ENCODE measurements at regions not wholly inside any gene's neighbourhood (a gene's known extent, or its start where the extent isn't known, plus 50 kb on each side); places are given as distances from the start of the nearest gene placed in this dataset.

DNA sequence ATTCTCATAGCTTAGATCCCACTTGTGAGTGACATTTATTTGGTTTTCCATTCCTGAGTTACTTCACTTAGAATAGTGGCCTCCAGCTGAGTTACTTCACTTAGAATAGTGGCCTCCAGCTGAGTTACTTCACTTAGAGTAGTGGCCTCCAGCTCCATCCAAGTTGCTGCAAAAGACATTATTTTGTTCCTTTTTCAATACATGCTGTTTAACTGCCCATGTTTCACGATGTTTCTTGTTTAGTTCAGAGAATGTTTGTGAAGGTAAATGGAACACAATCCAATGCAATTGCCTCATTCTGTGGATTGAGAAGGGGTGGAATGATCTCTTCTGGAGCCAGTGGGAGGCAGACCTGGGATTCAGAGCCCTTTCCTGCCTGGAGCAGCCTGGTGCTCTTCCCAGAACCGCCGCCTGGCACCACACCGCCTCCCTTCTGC, 273.5 kb upstream of the ATP5MC3 start:
- Histone ChIP-seq H3K9me3 (ENCODE audit: control insufficient read depth, insufficient read depth, low read length) (no peaks in the 10 kb centered on the region), H3K27ac (ENCODE audit: low read depth, low read length) (no peak overlapping the region), H3K4me3 (ENCODE audit: low read depth, low read length) (no peak overlapping the region), H3K27me3 (ENCODE audit: control insufficient read depth, insufficient read depth, low read length) (no peaks in the 10 kb centered on the region)
- TF ChIP-seq, protein P1, sequence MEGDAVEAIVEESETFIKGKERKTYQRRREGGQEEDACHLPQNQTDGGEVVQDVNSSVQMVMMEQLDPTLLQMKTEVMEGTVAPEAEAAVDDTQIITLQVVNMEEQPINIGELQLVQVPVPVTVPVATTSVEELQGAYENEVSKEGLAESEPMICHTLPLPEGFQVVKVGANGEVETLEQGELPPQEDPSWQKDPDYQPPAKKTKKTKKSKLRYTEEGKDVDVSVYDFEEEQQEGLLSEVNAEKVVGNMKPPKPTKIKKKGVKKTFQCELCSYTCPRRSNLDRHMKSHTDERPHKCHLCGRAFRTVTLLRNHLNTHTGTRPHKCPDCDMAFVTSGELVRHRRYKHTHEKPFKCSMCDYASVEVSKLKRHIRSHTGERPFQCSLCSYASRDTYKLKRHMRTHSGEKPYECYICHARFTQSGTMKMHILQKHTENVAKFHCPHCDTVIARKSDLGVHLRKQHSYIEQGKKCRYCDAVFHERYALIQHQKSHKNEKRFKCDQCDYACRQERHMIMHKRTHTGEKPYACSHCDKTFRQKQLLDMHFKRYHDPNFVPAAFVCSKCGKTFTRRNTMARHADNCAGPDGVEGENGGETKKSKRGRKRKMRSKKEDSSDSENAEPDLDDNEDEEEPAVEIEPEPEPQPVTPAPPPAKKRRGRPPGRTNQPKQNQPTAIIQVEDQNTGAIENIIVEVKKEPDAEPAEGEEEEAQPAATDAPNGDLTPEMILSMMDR (IDR thresholded peaks at IDR 0.05; ENCODE audit: low read depth, low read length) = no peak
- POLR2A ChIA-PET = no interaction called here
- CTCF ChIA-PET = no interaction called here
- no peak for DNase-seq (ENCODE audit: low read depth, low spot score)

DNA sequence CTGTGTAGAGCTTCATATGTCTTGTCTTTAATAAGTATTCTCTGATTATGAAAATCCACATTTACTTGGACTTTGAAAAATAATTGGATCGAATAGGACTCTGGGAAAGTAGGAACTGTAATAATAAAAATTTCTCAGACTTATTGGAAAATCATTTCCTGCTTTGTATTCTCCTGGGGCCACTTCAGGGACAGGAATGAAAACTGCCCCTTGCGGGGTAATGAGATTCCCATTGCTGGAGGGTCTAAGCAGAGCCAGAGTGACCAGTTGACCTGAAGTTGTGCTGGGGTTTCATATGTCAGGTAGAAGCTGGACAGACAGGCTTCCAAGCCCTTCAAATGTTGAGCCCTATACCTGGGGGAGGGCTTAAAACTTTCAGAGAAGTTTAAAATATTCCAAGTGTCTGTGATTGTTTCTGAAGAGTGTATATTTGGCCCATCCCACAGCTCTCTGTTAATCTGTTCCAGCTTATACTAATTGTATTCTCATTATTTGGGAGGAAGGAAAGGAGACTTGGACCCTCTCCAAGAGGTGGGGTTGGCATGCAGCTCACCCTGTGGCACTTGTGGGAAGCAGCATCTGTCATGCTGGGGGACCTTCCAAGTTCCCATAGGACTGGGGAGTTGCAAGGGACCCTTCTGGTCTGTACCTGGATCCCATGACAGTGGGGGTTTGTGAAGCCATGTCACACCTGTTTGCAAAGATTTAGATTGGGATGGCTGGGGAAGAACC, 268.7 kb upstream of the ATP5MC3 start:
- no peaks in the 10 kb centered on the region for H3K9me3 ChIP-seq (ENCODE audit: control insufficient read depth, insufficient read depth, low read length)
- no peak overlapping the region for H3K4me3 ChIP-seq (ENCODE audit: low read depth, low read length)
- POLR2A ChIA-PET = no interaction called here
- no peak overlapping the region for H3K27ac ChIP-seq (ENCODE audit: low read depth, low read length)
- TF ChIP-seq, protein P1 (IDR thresholded peaks at IDR 0.05; ENCODE audit: low read depth, low read length) = no peak
- no peaks in the 10 kb centered on the region for H3K27me3 ChIP-seq (ENCODE audit: control insufficient read depth, insufficient read depth, low read length)
- no peak for DNase-seq (ENCODE audit: low read depth, low spot score)
- CTCF ChIA-PET = no interaction called here

DNA sequence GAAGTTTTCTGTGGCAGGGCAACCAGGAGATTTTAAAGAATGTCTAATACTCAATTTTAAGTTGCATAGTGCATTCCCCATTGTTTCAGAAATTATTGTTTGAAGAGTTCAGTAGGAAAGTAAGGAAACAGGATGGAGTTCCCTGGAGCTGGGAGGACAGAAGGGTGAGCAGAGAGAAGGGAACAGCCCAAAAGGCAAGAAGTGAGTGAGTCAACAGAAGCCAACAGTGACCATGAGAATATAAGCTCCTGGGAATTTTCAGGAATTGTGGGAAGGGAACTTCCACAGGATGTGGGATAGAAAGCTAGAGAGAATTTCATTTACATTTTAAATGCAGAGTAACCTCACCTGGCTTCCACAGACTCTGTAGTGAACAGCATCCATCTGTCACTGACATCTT, 268.1 kb upstream of the ATP5MC3 start:
- no peak overlapping the region for H3K27ac ChIP-seq (ENCODE audit: low read depth, low read length)
- CTCF ChIA-PET = no interaction called here
- POLR2A ChIA-PET = no interaction called here
- H3K27me3 ChIP-seq (ENCODE audit: control insufficient read depth, insufficient read depth, low read length) = no peaks in the 10 kb centered on the region
- no peaks in the 10 kb centered on the region for H3K9me3 ChIP-seq (ENCODE audit: control insufficient read depth, insufficient read depth, low read length)
- TF ChIP-seq, protein P1 (IDR thresholded peaks at IDR 0.05; ENCODE audit: low read depth, low read length) = no peak
- H3K4me3 ChIP-seq (ENCODE audit: low read depth, low read length) = no peak overlapping the region
- no peak for DNase-seq (ENCODE audit: low read depth, low spot score)

DNA sequence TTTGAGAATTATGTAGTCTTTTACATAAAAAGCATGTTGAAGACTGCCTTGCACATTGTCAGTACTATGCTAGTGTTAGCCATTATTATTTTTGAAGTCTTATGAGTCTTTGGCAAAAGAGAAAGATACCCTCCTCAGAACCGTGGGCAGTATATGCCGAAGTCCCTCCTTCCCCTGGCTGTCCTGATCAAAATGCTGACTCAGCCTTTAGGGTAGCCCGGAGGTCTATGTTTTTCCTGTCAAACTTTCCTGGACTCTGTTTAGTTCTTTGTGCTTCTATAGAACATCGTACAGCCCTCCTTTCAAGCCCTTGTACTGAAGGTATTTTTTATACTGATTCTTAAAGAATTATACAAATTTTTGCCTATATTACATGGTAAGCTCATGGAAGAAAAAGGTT, 264.7 kb upstream of the ATP5MC3 start:
- Histone ChIP-seq H3K9me3 (ENCODE audit: control insufficient read depth, insufficient read depth, low read length) (no peaks in the 10 kb centered on the region), H3K27me3 (ENCODE audit: control insufficient read depth, insufficient read depth, low read length) (peaks cover under 1% of the 10 kb centered on the region), H3K4me3 (ENCODE audit: low read depth, low read length) (no peak overlapping the region), H3K27ac (ENCODE audit: low read depth, low read length) (no peak overlapping the region)
- ChIA-PET POLR2A (no interaction called here), CTCF (no interaction called here)
- TF ChIP-seq, protein P1 (IDR thresholded peaks at IDR 0.05; ENCODE audit: low read depth, low read length) = no peak
- DNase-seq (ENCODE audit: low read depth, low spot score) = no peak

DNA sequence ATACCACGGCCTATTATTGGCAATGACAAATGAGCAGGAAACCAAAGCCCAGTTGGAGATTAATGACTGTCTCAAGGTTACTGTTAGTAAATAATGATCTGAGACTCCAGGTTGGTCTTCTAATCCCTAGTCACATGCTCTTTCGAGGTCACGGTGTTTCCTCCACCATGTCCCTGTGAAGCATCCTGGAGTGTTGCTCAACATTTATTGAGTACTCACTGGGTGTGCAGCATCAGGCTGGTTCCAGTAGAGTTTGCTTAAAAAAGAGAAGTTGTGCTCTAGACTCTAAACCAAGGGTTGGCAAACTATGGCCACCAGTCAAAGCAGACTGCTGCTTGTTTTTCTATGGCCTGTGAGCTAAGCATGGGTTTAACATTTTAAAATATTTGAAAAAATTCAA, 263.8 kb upstream of the ATP5MC3 start:
- TF ChIP-seq, protein P1 (IDR thresholded peaks at IDR 0.05; ENCODE audit: low read depth, low read length) = no peak
- Histone ChIP-seq H3K27me3 (ENCODE audit: control insufficient read depth, insufficient read depth, low read length) (peaks cover 4% of the 10 kb centered on the region), H3K27ac (ENCODE audit: low read depth, low read length) (no peak overlapping the region), H3K9me3 (ENCODE audit: control insufficient read depth, insufficient read depth, low read length) (no peaks in the 10 kb centered on the region), H3K4me3 (ENCODE audit: low read depth, low read length) (no peak overlapping the region)
- DNase-seq (ENCODE audit: low read depth, low spot score) = no peak
- ChIA-PET POLR2A (no interaction called here), CTCF (interaction anchor here (0.8 kb wide), 1 partner anchor 167 kb away, joined by 6 read pairs; no protein-coding TSS in a partner anchor)
